DOHH2 (cell line): ENCODE measurements at regions not wholly inside any gene's neighbourhood (a gene's known extent, or its start where the extent isn't known, plus 50 kb on each side); places are given as distances from the start of the nearest gene placed in this dataset.

ENCODE experiments used
- H3F3A ChIP-seq: fragments of 200-600 bp; sonication (generic), shearing (Covaris generic); 2 replicates; pipeline ENCODE4 v1.6.0; 2016; ENCODE audit warnings: antibody characterized with exemption, mild to moderate bottlenecking; ENCODE audit not compliant: control insufficient read depth, insufficient read depth
- H3K27ac ChIP-seq: fragments of 200-600 bp; sonication (generic); 2 replicates; pipeline ENCODE4 v1.5.1; 2014; ENCODE audit warnings: low read depth, mild to moderate bottlenecking, low read length, moderate library complexity
- H3K27me3 ChIP-seq: fragments of 200-600 bp; sonication (generic); 2 replicates; pipeline ENCODE4 v1.6.1; 2014; ENCODE audit warnings: mild to moderate bottlenecking, low read length, mixed read lengths; ENCODE audit not compliant: control insufficient read depth
- H3K36me3 ChIP-seq: fragments of 200-600 bp; sonication (generic); 2 replicates; pipeline ENCODE4 v1.6.1; 2014; ENCODE audit warnings: mild to moderate bottlenecking, low read length, moderate library complexity, mixed read lengths; ENCODE audit not compliant: control insufficient read depth
- H3K4me1 ChIP-seq: fragments of 200-600 bp; sonication (generic); 2 replicates; pipeline ENCODE4 v1.6.1; 2014; ENCODE audit warnings: mild to moderate bottlenecking, low read length, mixed read lengths; ENCODE audit not compliant: control insufficient read depth
- H3K4me2 ChIP-seq: fragments of 200-600 bp; sonication (generic); 2 replicates; pipeline ENCODE4 v1.6.0; 2014; ENCODE audit warnings: mild to moderate bottlenecking, low read length, moderate library complexity
- H3K4me3 ChIP-seq: fragments of 200-600 bp; sonication (generic); 2 replicates; pipeline ENCODE4 v1.5.1; 2014; ENCODE audit warnings: mild to moderate bottlenecking, low read length, mixed read lengths
- H3K79me2 ChIP-seq: fragments of 200-600 bp; sonication (generic); 2 replicates; pipeline ENCODE4 v1.6.1; 2014; ENCODE audit warnings: mild to moderate bottlenecking, low read length, mixed read lengths; ENCODE audit not compliant: control insufficient read depth
- H3K9me2 ChIP-seq: fragments of 200-600 bp; sonication (generic); replicated peaks from 2 replicates; pipeline ENCODE4 v1.6.1; 2014; ENCODE audit warnings: mild to moderate bottlenecking, low read length, mixed read lengths; ENCODE audit not compliant: control insufficient read depth
- H3K9me3 ChIP-seq: fragments of 200-600 bp; sonication (generic); 2 replicates; pipeline ENCODE4 v1.6.1; 2014; ENCODE audit warnings: antibody characterized with exemption, low read length, mixed read lengths; ENCODE audit not compliant: control insufficient read depth, insufficient read depth
- H4K20me1 ChIP-seq: fragments of 200-600 bp; sonication (generic); 2 replicates; pipeline ENCODE4 v1.6.0; 2014; ENCODE audit warnings: low read depth, mild to moderate bottlenecking, antibody characterized with exemption, low read length, moderate library complexity; ENCODE audit not compliant: control insufficient read depth, insufficient read depth
- EZH2phosphoT487 ChIP-seq: fragments of 200-600 bp; sonication (generic); IDR thresholded peaks from 2 replicates; pipeline ENCODE4 v1.6.1; 2017; ENCODE audit warnings: borderline replicate concordance, mild to moderate bottlenecking, antibody characterized with exemption, low read length, moderate library complexity, mixed read lengths
- TF ChIP-seq, protein P1 (sequence below): fragments of 200-600 bp; sonication (generic); IDR thresholded peaks from one replicate; pipeline ENCODE4 v1.5.1; 2014; ENCODE audit warnings: antibody characterized with exemption, mild to moderate bottlenecking, low read depth, low read length; ENCODE audit not compliant: poor library complexity, severe bottlenecking

DNA sequence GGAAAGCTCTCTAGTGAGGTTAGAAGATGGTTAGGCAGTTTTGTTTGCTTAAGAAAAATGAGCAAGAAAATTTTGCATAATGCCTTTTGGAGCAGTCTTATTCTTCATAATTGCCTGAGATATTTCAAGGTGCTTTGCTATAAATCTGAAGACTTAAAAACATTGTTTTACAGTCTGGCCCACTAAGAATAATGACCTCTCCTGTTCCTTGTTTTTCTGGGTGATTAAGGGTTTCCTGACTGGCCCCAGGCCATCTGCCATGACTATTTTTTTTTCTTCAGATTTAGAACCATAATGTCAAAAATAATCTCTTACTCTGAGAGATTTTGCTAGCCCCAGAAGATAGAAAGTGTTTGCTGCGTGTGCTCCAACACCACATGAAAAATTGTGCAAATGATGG, 72.3 kb upstream of the CENPW start:
- H4K20me1 ChIP-seq = no peaks in the 10 kb centered on the region

DNA sequence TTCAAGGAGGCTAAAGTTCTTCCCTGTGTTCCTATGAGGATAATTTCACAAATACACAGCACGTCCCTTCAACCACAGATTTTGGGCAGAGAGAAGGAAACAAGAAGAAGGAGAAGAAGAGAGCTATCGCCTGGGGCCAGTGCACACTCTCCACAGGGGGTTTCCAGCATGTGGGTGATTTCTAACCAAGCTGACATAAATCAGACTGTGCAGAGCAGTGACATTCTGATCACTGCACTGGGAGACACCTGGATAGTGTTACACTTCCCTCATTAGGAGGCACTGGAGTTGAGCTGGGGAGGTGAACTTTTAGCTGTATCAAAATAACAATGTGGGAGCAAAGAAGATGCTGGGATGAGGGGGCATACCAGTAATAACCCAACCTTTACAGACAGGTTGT, 71.8 kb upstream of the CENPW start:
- TF ChIP-seq, protein P1, sequence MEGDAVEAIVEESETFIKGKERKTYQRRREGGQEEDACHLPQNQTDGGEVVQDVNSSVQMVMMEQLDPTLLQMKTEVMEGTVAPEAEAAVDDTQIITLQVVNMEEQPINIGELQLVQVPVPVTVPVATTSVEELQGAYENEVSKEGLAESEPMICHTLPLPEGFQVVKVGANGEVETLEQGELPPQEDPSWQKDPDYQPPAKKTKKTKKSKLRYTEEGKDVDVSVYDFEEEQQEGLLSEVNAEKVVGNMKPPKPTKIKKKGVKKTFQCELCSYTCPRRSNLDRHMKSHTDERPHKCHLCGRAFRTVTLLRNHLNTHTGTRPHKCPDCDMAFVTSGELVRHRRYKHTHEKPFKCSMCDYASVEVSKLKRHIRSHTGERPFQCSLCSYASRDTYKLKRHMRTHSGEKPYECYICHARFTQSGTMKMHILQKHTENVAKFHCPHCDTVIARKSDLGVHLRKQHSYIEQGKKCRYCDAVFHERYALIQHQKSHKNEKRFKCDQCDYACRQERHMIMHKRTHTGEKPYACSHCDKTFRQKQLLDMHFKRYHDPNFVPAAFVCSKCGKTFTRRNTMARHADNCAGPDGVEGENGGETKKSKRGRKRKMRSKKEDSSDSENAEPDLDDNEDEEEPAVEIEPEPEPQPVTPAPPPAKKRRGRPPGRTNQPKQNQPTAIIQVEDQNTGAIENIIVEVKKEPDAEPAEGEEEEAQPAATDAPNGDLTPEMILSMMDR = no peak
- no peak for TF ChIP-seq EZH2phosphoT487
- Histone ChIP-seq H3K79me2 (no peaks in the 10 kb centered on the region), H4K20me1 (no peaks in the 10 kb centered on the region), H3K4me1 (no peaks in the 10 kb centered on the region), H3K4me3 (no peak overlapping the region), H3K27ac (no peak overlapping the region), H3K4me2 (no peak overlapping the region), H3K9me2 (no peaks in the 10 kb centered on the region), H3F3A (no peaks in the 10 kb centered on the region), H3K27me3 (no peaks in the 10 kb centered on the region), H3K9me3 (no peaks in the 10 kb centered on the region), H3K36me3 (no peaks in the 10 kb centered on the region)

More for the DNA sequence above, 72.3 kb upstream of the CENPW start:
- no peak for TF ChIP-seq EZH2phosphoT487
- TF ChIP-seq, protein P1 = no peak
- Histone ChIP-seq H3K4me2 (no peak overlapping the region), H3K27ac (no peak overlapping the region), H3K9me2 (no peaks in the 10 kb centered on the region), H3K79me2 (no peaks in the 10 kb centered on the region), H3K27me3 (no peaks in the 10 kb centered on the region), H3F3A (no peaks in the 10 kb centered on the region), H3K36me3 (no peaks in the 10 kb centered on the region), H3K9me3 (no peaks in the 10 kb centered on the region), H3K4me1 (no peaks in the 10 kb centered on the region), H3K4me3 (no peak overlapping the region)

DNA sequence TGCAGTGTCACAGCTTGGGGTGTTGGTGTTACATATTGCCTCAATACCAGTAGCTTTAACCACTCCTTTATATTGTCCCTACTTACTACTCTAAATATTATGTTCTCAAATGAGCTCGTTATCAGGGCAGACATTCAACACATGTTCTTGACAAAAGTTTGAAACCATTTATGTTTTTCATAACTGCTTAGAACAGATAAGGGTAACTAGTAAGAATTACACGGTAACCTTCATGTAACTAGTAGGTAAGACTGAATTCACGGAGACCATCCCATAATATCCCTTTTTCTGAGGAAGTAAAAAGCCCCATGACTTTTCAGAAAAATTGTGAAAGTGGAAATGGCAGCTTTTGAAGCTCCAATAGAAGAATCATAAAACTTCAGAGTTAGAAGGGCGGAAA, 59.6 kb upstream of the CENPW start:
- Histone ChIP-seq H3K36me3 (no peaks in the 10 kb centered on the region), H3K27me3 (no peaks in the 10 kb centered on the region), H3K9me2 (no peaks in the 10 kb centered on the region), H3K4me2 (no peak overlapping the region), H3K4me1 (no peaks in the 10 kb centered on the region), H4K20me1 (no peaks in the 10 kb centered on the region), H3K79me2 (no peaks in the 10 kb centered on the region), H3K27ac (no peak overlapping the region), H3K4me3 (no peak overlapping the region), H3F3A (no peaks in the 10 kb centered on the region), H3K9me3 (no peaks in the 10 kb centered on the region)
- TF ChIP-seq, protein P1 = no peak
- no peak for TF ChIP-seq EZH2phosphoT487

DNA sequence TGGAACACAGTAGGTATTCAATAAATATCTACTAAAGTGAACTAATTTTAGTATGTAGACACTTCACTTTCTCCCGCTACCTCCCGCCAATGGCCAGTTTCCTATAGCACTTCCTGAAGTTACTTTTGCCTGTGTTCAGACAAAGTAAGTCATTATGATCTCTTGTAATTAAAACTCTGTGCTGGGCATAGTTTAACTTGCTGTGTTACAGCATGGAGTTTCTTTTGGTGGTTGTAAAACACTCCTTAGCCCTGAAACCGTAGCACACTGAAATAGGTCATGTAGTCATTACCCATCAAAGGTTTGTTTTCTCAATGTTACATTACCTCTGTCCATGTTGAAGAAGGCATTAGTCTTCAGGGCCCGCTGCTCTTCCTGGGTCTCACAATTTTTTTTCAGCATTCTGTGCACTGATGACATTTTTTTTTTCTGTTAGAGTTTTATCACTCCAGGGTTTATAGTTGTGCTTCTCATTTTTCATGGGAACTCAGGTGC, 54.0 kb upstream of the CENPW start:
- H4K20me1 ChIP-seq = no peaks in the 10 kb centered on the region
- no peak overlapping the region for H3K4me3 ChIP-seq
- H3K79me2 ChIP-seq = no peaks in the 10 kb centered on the region
- no peaks in the 10 kb centered on the region for H3K9me2 ChIP-seq
- H3K27me3 ChIP-seq = no peaks in the 10 kb centered on the region
- no peak overlapping the region for H3K27ac ChIP-seq
- H3K9me3 ChIP-seq = no peaks in the 10 kb centered on the region
- no peaks in the 10 kb centered on the region for H3F3A ChIP-seq
- no peaks in the 10 kb centered on the region for H3K36me3 ChIP-seq
- no peak overlapping the region for H3K4me2 ChIP-seq
- no peak for TF ChIP-seq EZH2phosphoT487
- TF ChIP-seq, protein P1 = no peak
- no peaks in the 10 kb centered on the region for H3K4me1 ChIP-seq
